ENCODE measurements at regions not wholly inside any gene's neighbourhood (a gene's known extent, or its start where the extent isn't known, plus 50 kb on each side); places are given as distances from the start of the nearest gene placed in this dataset.

GRCh38 chr22:49417833-49418232 lies 409.8 kb downstream of the BRD1 start:
- DNase-seq (ENCODE audit: low read depth, low spot score), result no peak

GRCh38 chr22:49417326-49417725 lies 410.3 kb downstream of the BRD1 start:
- no peak for DNase-seq (ENCODE audit: low read depth, low spot score)

GRCh38 chr22:49415151-49415951 lies 412.3 kb downstream of the BRD1 start:
- no peak for DNase-seq (ENCODE audit: low read depth, low spot score)

GRCh38 chr22:49413551-49413950 lies 414.1 kb downstream of the BRD1 start:
- DNase-seq (ENCODE audit: low read depth, low spot score), result no peak

- no peak for DNase-seq (ENCODE audit: low read depth, low spot score)
Observed at GRCh38 chr22:49413146-49413545, 414.5 kb downstream of the BRD1 start.

- DNase-seq (ENCODE audit: low read depth, low spot score), result no peak
Observed at GRCh38 chr22:49412236-49412635, 415.4 kb downstream of the BRD1 start.

- no peak for DNase-seq (ENCODE audit: low read depth, low spot score)
Observed at GRCh38 chr22:49411236-49411635, 416.4 kb downstream of the BRD1 start.

- DNase-seq (ENCODE audit: low read depth, low spot score), result no peak
Observed at GRCh38 chr22:49408102-49408836, 419.4 kb downstream of the BRD1 start.

GRCh38 chr22:49406879-49407587 lies 420.6 kb downstream of the BRD1 start:
- DNase-seq (ENCODE audit: low read depth, low spot score), result no peak

GRCh38 chr22:49406047-49406650 lies 421.5 kb downstream of the BRD1 start:
- DNase-seq (ENCODE audit: low read depth, low spot score), result no peak

GRCh38 chr22:49405590-49405989 lies 422.1 kb downstream of the BRD1 start:
- no peak for DNase-seq (ENCODE audit: low read depth, low spot score)

- no peak for DNase-seq (ENCODE audit: low read depth, low spot score)
Observed at GRCh38 chr22:49404576-49405241, 423.0 kb downstream of the BRD1 start.

GRCh38 chr22:49404020-49404419 lies 423.7 kb downstream of the BRD1 start:
- no peak for DNase-seq (ENCODE audit: low read depth, low spot score)

GRCh38 chr22:49403102-49403501 lies 424.6 kb downstream of the BRD1 start:
- DNase-seq (ENCODE audit: low read depth, low spot score), result no peak

- DNase-seq (ENCODE audit: low read depth, low spot score), result no peak
Observed at GRCh38 chr22:49402169-49402568, 425.5 kb downstream of the BRD1 start.

GRCh38 chr22:49400941-49401598 lies 426.6 kb downstream of the BRD1 start:
- no peak for DNase-seq (ENCODE audit: low read depth, low spot score)

- no peak for DNase-seq (ENCODE audit: low read depth, low spot score)
Observed at GRCh38 chr22:49400136-49400940, 427.3 kb downstream of the BRD1 start.

GRCh38 chr22:49398646-49399045 lies 429.0 kb downstream of the BRD1 start:
- no peak for DNase-seq (ENCODE audit: low read depth, low spot score)

GRCh38 chr22:49398115-49398514 lies 429.6 kb downstream of the BRD1 start:
- DNase-seq (ENCODE audit: low read depth, low spot score), result no peak

GRCh38 chr22:49396817-49397216 lies 430.9 kb downstream of the BRD1 start:
- no peak for DNase-seq (ENCODE audit: low read depth, low spot score)
